WERI-Rb-1 (cell line): ENCODE measurements at regions not wholly inside any gene's neighbourhood (a gene's known extent, or its start where the extent isn't known, plus 50 kb on each side); places are given as distances from the start of the nearest gene placed in this dataset.
"Not testable (repeated sequence)": the region's sequence is repeated elsewhere in the genome, so short reads cannot be mapped to it uniquely, and the experiment has no call there.

Source experiments
- DNase-seq: peaks from one replicate; pipeline ENCODE4 v3.0.0-alpha.2; 2020
- H3K27ac ChIP-seq: fragments of 250-450 bp; sonication (Bioruptor Pico); 2 replicates; pipeline ENCODE4 v1.5.1; 2020; ENCODE audit warnings: mild to moderate bottlenecking, moderate library complexity
- H3K27me3 ChIP-seq: fragments of 250-450 bp; sonication (Bioruptor Pico); 2 replicates; pipeline ENCODE4 v1.5.1; 2021; ENCODE audit warnings: mild to moderate bottlenecking, low read depth, moderate library complexity; ENCODE audit not compliant: insufficient read depth, severe bottlenecking
- H3K36me3 ChIP-seq: fragments of 250-450 bp; sonication (Bioruptor Pico); 2 replicates; pipeline ENCODE4 v1.5.1; 2020; ENCODE audit warnings: mild to moderate bottlenecking, moderate library complexity
- H3K4me3 ChIP-seq: 2 replicates; pipeline ENCODE4 v1.5.1; 2011; ENCODE audit warnings: low read depth, mild to moderate bottlenecking, control low read depth, low read length
- H3K9me3 ChIP-seq: fragments of 250-450 bp; sonication (Bioruptor Pico); 2 replicates; pipeline ENCODE4 v1.5.1; 2021; ENCODE audit warnings: mild to moderate bottlenecking, moderate library complexity; ENCODE audit not compliant: severe bottlenecking
- CTCF ChIP-seq: IDR thresholded peaks from 2 replicates; pipeline ENCODE4 v1.5.1; 2011; ENCODE audit warnings: low read depth, mild to moderate bottlenecking, control low read depth, inconsistent platforms, low read length

GRCh38 chr13:97542102-97542685 lies 108.2 kb downstream of the RAP2A start:
- no peaks in the 10 kb centered on the region for H3K27me3 ChIP-seq
- no peaks in the 10 kb centered on the region for H3K9me3 ChIP-seq
- no peak for DNase-seq
- no peak for TF ChIP-seq CTCF
- H3K36me3 ChIP-seq: no peaks in the 10 kb centered on the region
- H3K4me3 ChIP-seq: no peak overlapping the region
- no peak overlapping the region for H3K27ac ChIP-seq

- H3K9me3 ChIP-seq: no peaks in the 10 kb centered on the region
- DNase-seq: no peak
- TF ChIP-seq CTCF: no peak
- no peaks in the 10 kb centered on the region for H3K27me3 ChIP-seq
- no peak overlapping the region for H3K27ac ChIP-seq
- H3K36me3 ChIP-seq: no peaks in the 10 kb centered on the region
- H3K4me3 ChIP-seq: no peak overlapping the region
Measured at GRCh38 chr13:97544031-97544765, 110.2 kb downstream of the RAP2A start.

- not testable (repeated sequence) for DNase-seq, H3K27ac ChIP-seq, H3K27me3 ChIP-seq, H3K4me3 ChIP-seq, H3K9me3 ChIP-seq, H3K36me3 ChIP-seq
Measured at GRCh38 chr13:97544971-97545499, 111.1 kb downstream of the RAP2A start.

- no peak for DNase-seq
- Histone ChIP-seq H3K4me3 (no peak overlapping the region), H3K9me3 (no peaks in the 10 kb centered on the region), H3K36me3 (no peaks in the 10 kb centered on the region), H3K27me3 (no peaks in the 10 kb centered on the region), H3K27ac (no peak overlapping the region)
- no peak for TF ChIP-seq CTCF
Measured at GRCh38 chr13:97548138-97548537, 114.2 kb downstream of the RAP2A start.

- Histone ChIP-seq H3K4me3 (no peak overlapping the region), H3K27ac (no peak overlapping the region), H3K27me3 (no peaks in the 10 kb centered on the region), H3K9me3 (no peaks in the 10 kb centered on the region), H3K36me3 (no peaks in the 10 kb centered on the region)
- no peak for DNase-seq
- no peak for TF ChIP-seq CTCF
Measured at GRCh38 chr13:97548711-97549110, 114.7 kb downstream of the RAP2A start.

GRCh38 chr13:97549201-97549600 lies 115.2 kb downstream of the RAP2A start:
- Histone ChIP-seq H3K27me3 (no peaks in the 10 kb centered on the region), H3K27ac (no peak overlapping the region), H3K4me3 (no peak overlapping the region), H3K9me3 (no peaks in the 10 kb centered on the region), H3K36me3 (no peaks in the 10 kb centered on the region)
- peak; percentile 49 for DNase-seq
- TF ChIP-seq CTCF: no peak
